ENCODE measurements at regions not wholly inside any gene's neighbourhood (a gene's known extent, or its start where the extent isn't known, plus 50 kb on each side); places are given as distances from the start of the nearest gene placed in this dataset.

DNA sequence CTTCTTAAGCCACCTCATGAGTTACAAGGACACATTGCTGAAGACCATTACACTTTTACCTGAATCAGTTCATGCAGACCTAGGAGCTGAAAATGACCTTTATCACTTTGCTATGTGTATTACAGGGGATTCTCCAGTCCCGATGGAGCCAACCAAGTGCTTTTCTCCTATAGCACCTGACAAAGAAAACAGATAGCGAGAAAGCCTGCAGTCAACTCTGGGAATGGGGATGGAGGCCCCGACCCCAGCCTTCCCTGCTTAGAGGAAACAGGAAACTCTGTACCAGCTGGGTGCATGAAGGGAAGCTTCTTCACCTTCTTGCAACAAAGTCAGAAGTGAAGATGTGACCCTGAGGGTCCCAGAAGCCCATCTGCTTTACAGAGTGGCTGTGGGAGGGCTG lies 168.3 kb upstream of the SEMA6D start:
- no peak for TF ChIP-seq POLR2A (IDR thresholded peaks at IDR 0.05)
- TF ChIP-seq, protein P1, sequence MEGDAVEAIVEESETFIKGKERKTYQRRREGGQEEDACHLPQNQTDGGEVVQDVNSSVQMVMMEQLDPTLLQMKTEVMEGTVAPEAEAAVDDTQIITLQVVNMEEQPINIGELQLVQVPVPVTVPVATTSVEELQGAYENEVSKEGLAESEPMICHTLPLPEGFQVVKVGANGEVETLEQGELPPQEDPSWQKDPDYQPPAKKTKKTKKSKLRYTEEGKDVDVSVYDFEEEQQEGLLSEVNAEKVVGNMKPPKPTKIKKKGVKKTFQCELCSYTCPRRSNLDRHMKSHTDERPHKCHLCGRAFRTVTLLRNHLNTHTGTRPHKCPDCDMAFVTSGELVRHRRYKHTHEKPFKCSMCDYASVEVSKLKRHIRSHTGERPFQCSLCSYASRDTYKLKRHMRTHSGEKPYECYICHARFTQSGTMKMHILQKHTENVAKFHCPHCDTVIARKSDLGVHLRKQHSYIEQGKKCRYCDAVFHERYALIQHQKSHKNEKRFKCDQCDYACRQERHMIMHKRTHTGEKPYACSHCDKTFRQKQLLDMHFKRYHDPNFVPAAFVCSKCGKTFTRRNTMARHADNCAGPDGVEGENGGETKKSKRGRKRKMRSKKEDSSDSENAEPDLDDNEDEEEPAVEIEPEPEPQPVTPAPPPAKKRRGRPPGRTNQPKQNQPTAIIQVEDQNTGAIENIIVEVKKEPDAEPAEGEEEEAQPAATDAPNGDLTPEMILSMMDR (IDR thresholded peaks at IDR 0.05), result no peak

Measured in body of pancreas (tissue), 4 donors.